HUES48 (cell line): ENCODE measurements at regions not wholly inside any gene's neighbourhood (a gene's known extent, or its start where the extent isn't known, plus 50 kb on each side); places are given as distances from the start of the nearest gene placed in this dataset.

Source experiments
- H3K27ac ChIP-seq: one replicate; pipeline ENCODE4 v1.7.0; 2013; ENCODE audit warnings: low read depth, low read length, inconsistent platforms
- H3K27me3 ChIP-seq: 2 replicates; pipeline ENCODE4 v1.6.1; 2013; ENCODE audit warnings: mild to moderate bottlenecking, low read length; ENCODE audit not compliant: control insufficient read depth, insufficient read depth
- H3K36me3 ChIP-seq: 2 replicates; pipeline ENCODE4 v1.6.1; 2013; ENCODE audit warnings: low read length; ENCODE audit not compliant: control insufficient read depth, insufficient read depth
- H3K4me1 ChIP-seq: 2 replicates; pipeline ENCODE4 v1.6.1; 2013; ENCODE audit warnings: mild to moderate bottlenecking, low read length; ENCODE audit not compliant: control insufficient read depth, insufficient read depth
- H3K4me3 ChIP-seq: 2 replicates; pipeline ENCODE4 v1.5.1; 2013; ENCODE audit warnings: mild to moderate bottlenecking, low read depth, low read length
- H3K9ac ChIP-seq: 2 replicates; pipeline ENCODE4 v1.6.1; 2013; ENCODE audit warnings: mild to moderate bottlenecking, low read depth, low read length, moderate library complexity
- H3K9me3 ChIP-seq: 2 replicates; pipeline ENCODE4 v1.6.1; 2013; ENCODE audit warnings: low read length; ENCODE audit not compliant: control insufficient read depth, insufficient read depth

DNA sequence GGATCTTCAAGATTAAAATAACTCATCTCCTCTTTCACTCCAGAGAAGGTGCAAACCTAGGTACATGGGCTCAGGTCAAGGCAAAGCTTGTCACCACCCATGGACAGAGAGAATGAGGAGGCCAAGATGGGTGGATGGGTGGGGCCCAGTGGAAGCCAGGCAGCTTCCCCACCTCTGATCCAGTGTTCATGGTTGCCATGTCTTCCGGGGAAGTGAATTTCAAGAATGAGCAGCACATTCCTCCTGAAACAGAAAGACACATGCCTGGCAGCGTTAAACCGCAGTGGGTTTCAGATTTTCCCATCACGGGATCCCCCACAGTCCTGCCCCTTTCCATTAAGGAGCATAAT is 301.7 kb downstream of the EIPR1 start:
- Histone ChIP-seq H3K9ac (no peak overlapping the region), H3K27me3 (no peaks in the 10 kb centered on the region), H3K4me3 (no peak overlapping the region), H3K9me3 (no peaks in the 10 kb centered on the region), H3K4me1 (no peaks in the 10 kb centered on the region; the same call in 1 of the 2 replicates), H3K27ac (no peak overlapping the region), H3K36me3 (no peaks in the 10 kb centered on the region)

DNA sequence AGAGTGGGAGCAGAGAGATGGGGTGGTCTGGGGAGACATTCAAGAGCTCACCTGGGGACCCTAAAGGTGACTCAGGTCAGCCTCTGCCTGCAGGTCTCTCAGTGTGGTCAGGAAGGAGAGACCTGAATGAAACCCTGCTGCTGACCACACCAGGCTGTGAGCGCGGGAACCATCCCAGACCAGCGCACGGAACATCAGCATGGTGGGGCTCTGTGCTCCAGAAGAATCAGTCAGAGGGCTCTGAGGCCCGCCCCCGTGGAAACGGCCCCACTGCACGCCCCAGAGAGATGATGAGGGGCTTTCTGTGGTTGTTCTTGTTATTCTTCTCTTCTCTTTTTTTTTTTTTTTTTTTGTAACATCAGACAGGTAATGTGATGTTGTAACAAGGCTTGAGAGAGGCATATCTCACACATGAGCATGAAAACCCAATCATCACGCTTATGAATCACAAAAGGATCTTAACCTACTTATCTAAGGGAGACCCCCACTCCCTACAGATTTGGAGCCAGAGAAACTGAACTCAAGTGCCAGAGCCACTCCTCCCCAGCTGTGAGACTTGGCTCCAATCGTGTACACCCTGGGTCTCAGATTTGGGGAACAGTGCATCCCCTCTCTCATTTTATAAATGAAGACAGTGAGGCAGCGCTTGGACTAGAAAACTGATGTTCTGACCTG is 302.2 kb downstream of the EIPR1 start:
- H3K27ac ChIP-seq: no peak overlapping the region
- no peak overlapping the region for H3K4me3 ChIP-seq
- H3K36me3 ChIP-seq: no peaks in the 10 kb centered on the region
- no peaks in the 10 kb centered on the region for H3K27me3 ChIP-seq
- H3K4me1 ChIP-seq: no peaks in the 10 kb centered on the region; the same call in 1 of the 2 replicates
- H3K9me3 ChIP-seq: no peaks in the 10 kb centered on the region
- H3K9ac ChIP-seq: no peak overlapping the region

DNA sequence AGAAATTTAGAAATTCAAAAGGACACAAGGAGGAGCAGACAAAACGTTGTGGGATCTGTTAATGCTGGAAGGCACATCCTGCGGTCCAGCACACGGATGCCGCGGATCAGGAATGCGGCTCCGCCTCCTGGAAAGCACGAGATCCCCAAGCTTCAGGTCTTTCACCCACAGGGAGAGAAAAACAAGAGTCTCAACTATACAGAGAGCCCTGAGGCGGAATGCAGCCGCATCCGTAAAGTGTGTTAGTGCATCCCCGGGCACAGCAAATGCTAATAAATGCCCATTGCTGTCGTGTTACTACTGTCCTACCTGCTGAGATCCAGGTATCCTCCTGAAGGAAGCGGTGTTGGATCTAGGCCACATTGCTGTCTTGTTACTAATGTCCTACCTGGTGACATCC is 303.9 kb downstream of the EIPR1 start:
- Histone ChIP-seq H3K4me3 (no peak overlapping the region), H3K36me3 (no peaks in the 10 kb centered on the region), H3K4me1 (no peaks in the 10 kb centered on the region; the same call in 1 of the 2 replicates), H3K9me3 (no peaks in the 10 kb centered on the region), H3K27ac (no peak overlapping the region), H3K9ac (no peak overlapping the region), H3K27me3 (no peaks in the 10 kb centered on the region)

DNA sequence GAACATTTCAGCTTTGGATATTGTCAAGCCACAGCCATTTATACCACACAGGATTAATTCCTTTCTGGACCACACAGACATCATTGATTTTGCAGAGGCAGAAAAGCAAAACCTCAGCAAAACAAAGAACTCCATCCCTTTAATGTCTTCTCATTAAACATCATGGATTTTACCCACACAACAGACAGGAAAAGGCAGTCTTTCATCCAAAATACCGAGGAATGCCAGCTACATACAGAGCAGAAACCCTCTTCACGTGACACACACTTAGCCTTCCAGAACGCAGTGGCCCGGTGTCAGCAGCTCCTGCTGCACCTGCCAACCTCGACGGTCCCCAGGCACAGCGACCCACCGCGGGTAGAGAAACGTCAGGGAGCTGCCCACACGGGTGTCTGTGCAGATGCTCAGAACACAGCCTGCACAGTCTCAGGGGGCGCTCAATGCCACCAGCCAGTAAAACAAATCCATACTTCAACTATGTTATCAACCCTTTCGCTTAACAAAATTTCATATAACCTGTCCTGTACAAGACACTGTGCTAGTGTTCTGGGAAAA is 304.5 kb downstream of the EIPR1 start:
- H3K4me3 ChIP-seq: no peak overlapping the region
- H3K9me3 ChIP-seq: no peaks in the 10 kb centered on the region
- no peaks in the 10 kb centered on the region for H3K36me3 ChIP-seq
- H3K4me1 ChIP-seq: no peaks in the 10 kb centered on the region; the same call in 1 of the 2 replicates
- H3K27me3 ChIP-seq: no peaks in the 10 kb centered on the region
- no peak overlapping the region for H3K27ac ChIP-seq
- no peak overlapping the region for H3K9ac ChIP-seq

DNA sequence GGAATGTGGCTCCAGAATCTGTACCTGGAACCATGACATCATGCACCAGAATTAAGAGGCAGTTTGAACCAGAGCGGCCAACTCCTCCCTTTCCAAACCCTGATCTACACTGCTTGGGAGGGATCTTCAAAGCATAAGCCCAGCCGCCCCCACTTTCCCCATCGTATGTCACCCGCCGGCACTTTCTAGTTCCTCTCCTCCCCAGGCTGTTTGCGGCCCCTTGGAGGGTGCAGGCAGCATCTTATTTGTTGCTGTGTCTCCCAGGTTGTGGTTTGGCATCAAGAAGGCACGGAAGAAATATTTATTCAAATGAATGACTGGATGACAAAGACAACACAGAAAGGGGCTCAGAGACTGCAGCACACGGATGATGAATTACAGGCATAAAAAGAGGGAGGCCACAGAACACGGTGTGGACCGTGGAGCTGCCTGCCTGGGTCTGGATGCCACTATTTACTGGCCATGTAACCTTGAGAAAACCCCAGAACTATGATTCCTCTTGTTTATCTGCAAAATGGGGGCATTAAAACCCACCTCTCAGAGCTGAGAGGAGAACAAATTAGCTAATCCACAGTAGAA is 305.8 kb downstream of the EIPR1 start:
- Histone ChIP-seq H3K9ac (no peak overlapping the region), H3K9me3 (no peaks in the 10 kb centered on the region), H3K27ac (no peak overlapping the region), H3K4me1 (no peaks in the 10 kb centered on the region; the same call in 1 of the 2 replicates), H3K36me3 (no peaks in the 10 kb centered on the region), H3K27me3 (no peaks in the 10 kb centered on the region), H3K4me3 (no peak overlapping the region)

DNA sequence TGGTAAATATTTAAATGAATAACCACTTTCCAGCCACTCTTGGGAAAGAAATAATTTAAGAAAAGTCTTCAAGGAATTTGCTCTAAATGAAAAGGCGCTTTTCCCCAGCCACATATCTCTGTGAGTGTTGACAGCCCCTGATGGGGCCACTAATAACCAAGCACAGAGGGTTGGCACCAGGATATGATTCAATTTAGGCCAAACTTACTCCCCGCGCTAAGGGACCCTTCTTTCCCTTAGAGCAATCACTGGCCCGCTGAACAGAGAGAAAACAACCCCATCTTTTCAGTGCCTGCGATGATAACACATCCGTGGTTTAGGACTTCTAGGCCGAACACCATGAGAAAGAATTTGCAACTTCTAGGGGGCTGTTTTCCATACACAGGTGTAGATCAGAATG is 310.8 kb downstream of the EIPR1 start:
- H3K4me1 ChIP-seq: no peaks in the 10 kb centered on the region
- no peak overlapping the region for H3K4me3 ChIP-seq
- H3K9ac ChIP-seq: no peak overlapping the region
- no peaks in the 10 kb centered on the region for H3K36me3 ChIP-seq
- H3K27me3 ChIP-seq: no peaks in the 10 kb centered on the region
- H3K9me3 ChIP-seq: no peaks in the 10 kb centered on the region
- H3K27ac ChIP-seq: no peak overlapping the region

DNA sequence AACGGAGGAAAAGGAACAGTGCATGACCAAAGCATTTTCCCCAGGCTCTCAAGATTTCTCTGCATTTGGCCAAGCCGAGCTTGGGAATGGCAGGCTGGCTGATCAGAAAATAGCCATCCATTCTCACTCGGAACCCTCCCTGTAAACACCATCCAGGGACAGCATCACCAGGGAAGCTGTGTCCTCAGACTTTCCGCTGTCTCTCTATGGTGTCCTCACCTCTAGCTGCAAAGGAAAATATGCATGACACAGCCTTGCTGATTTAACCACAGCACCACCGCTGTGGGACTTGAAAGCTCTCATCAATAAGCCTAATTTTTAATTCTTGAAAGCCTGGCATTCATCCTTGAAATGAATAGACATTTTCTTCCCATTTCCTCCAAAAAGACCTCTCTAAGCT is 311.7 kb downstream of the EIPR1 start:
- H3K27me3 ChIP-seq: no peaks in the 10 kb centered on the region
- H3K27ac ChIP-seq: no peak overlapping the region
- H3K4me3 ChIP-seq: no peak overlapping the region
- H3K4me1 ChIP-seq: no peaks in the 10 kb centered on the region
- H3K9me3 ChIP-seq: no peaks in the 10 kb centered on the region
- no peaks in the 10 kb centered on the region for H3K36me3 ChIP-seq
- H3K9ac ChIP-seq: no peak overlapping the region

DNA sequence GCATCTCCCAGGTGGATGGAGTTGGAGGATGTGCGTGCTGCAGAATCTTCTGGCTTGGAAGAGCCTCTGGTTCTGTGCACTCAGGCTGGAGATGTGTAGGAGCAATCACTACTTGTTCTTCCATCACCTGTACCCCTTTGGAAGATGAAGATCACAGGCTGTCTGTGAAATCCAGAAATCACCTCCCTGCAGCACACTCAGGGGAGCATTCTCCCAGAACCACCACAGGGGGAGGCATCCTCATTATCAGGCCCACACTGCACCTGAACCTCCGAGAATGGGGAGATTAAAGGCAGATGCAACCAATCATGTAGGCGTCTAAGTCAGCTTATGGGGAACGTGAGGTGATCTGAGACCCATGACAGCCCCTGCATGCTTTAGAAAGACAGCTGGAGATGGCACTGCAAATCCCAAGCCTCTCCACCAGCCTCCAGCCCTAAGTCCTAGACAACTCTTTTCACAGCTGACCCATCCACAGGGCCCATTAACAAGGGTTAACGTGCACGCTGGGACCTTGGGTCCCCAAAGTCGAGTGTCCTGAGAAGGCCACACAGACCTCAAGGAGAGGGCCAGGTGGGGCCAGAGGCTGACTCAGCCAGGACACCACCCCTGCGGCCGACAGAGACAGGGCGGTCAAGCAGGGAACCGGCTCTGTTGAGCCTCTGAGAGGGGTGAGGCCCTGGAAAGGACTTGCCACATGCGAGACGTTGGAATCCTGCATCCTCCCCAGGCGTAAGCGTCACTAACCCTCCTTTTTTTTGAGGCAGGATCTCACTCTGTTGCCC is 314.9 kb downstream of the EIPR1 start:
- no peaks in the 10 kb centered on the region for H3K27me3 ChIP-seq
- H3K27ac ChIP-seq: no peak overlapping the region

DNA sequence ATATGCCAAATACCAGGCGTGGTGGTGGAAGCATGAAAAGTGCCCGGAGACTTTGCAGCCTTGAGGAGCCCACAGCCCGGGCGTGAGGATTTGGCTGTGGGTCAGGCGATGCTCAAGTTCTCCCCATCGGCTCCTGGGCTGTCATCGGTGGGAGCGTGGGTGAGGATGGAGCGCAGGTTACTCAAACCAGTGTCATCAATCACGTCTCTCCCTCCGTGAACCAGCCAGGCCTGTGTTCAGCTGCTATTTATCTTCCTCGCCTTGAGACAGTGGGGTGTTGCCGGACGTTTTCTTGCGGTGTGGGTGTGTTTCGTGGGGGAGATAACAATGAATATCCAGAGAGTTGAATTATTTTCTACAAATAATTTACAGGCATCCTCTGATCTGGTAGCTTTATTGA is 317.6 kb downstream of the EIPR1 start:
- H3K4me3 ChIP-seq: no peak overlapping the region
- H3K36me3 ChIP-seq: no peaks in the 10 kb centered on the region
- no peak overlapping the region for H3K9ac ChIP-seq
- no peaks in the 10 kb centered on the region; the same call in 1 of the 2 replicates for H3K9me3 ChIP-seq
- no peak overlapping the region for H3K27ac ChIP-seq
- no peaks in the 10 kb centered on the region for H3K4me1 ChIP-seq
- no peaks in the 10 kb centered on the region for H3K27me3 ChIP-seq

More for the DNA sequence above, 314.9 kb downstream of the EIPR1 start:
- Histone ChIP-seq H3K4me3 (no peak overlapping the region), H3K9me3 (no peaks in the 10 kb centered on the region), H3K9ac (no peak overlapping the region), H3K36me3 (no peaks in the 10 kb centered on the region), H3K4me1 (no peaks in the 10 kb centered on the region)

DNA sequence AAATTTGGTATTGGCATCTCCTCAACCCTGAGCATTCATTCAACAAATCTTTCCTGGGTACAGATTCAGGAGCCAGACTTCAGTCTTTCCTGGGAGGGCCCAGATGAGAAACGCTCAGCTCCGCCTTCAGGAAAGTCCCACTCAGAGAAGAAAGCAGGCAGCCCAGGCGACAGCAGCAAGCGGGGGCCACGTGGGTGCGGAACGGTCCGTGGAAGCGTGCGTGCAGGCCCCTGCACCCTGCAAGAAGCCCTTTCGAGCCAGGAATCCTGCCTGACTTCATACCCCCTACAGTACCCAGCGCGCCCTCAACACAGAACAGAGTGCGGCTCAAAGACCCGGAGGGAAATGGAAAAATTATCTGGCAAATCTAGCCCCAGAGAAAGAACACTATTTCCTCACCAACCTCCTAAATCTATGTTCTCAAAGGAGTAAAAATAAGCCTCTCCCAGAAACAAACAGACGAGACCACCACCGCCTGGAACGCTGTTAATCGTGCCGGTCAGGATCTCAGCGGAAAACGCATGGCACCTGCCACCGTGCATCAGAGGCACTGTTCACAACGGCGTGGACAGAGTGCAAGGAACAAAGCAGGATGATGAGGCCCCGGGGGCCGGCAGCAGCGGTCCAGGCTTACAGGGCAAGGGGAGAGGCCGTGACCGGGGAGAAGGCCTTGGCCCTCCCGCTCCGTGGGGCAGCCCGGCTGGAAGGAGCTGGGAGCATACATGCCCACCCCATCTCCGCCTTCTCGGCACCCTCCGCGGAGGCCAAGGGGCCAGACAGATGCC is 318.3 kb downstream of the EIPR1 start:
- no peaks in the 10 kb centered on the region for H3K36me3 ChIP-seq
- no peak overlapping the region for H3K4me3 ChIP-seq
- no peak overlapping the region for H3K9ac ChIP-seq
- H3K9me3 ChIP-seq: no peaks in the 10 kb centered on the region; the same call in 1 of the 2 replicates
- H3K27ac ChIP-seq: no peak overlapping the region
- H3K4me1 ChIP-seq: no peaks in the 10 kb centered on the region
- H3K27me3 ChIP-seq: no peaks in the 10 kb centered on the region
